Osteocyte (in vitro differentiated cells): ENCODE measurements at regions not wholly inside any gene's neighbourhood (a gene's known extent, or its start where the extent isn't known, plus 50 kb on each side); places are given as distances from the start of the nearest gene placed in this dataset.

Source experiments
- DNase-seq: peaks from one replicate; pipeline ENCODE4 v3.0.0; 2021; ENCODE audit warnings: mixed read lengths; ENCODE audit not compliant: unreplicated experiment; ENCODE audit errors: extremely low spot score
- H3K27ac Mint-ChIP-seq: one replicate; pipeline ENCODE4 v1.8.0; 2021; ENCODE audit warnings: mild to moderate bottlenecking, mixed read lengths; ENCODE audit not compliant: unreplicated experiment
- H3K27me3 Mint-ChIP-seq: one replicate; pipeline ENCODE4 v1.8.0; 2021; ENCODE audit warnings: mixed read lengths; ENCODE audit not compliant: unreplicated experiment
- H3K36me3 Mint-ChIP-seq: one replicate; pipeline ENCODE4 v1.8.0; 2021; ENCODE audit warnings: mixed read lengths; ENCODE audit not compliant: unreplicated experiment
- H3K4me1 Mint-ChIP-seq: one replicate; pipeline ENCODE4 v1.8.0; 2021; ENCODE audit warnings: mixed read lengths; ENCODE audit not compliant: unreplicated experiment
- H3K4me3 Mint-ChIP-seq: one replicate; pipeline ENCODE4 v1.8.0; 2021; ENCODE audit warnings: mild to moderate bottlenecking, moderate library complexity, mixed read lengths; ENCODE audit not compliant: unreplicated experiment
- H3K9me3 Mint-ChIP-seq: one replicate; pipeline ENCODE4 v1.8.0; 2021; ENCODE audit warnings: mixed read lengths; ENCODE audit not compliant: unreplicated experiment
- TF ChIP-seq, protein P1 (sequence below): fragments of 200-600 bp; sonication (generic); IDR thresholded peaks from 2 replicates; pipeline ENCODE4 v1.5.0; 2021; ENCODE audit warnings: antibody characterized with exemption, mild to moderate bottlenecking, moderate library complexity

DNA sequence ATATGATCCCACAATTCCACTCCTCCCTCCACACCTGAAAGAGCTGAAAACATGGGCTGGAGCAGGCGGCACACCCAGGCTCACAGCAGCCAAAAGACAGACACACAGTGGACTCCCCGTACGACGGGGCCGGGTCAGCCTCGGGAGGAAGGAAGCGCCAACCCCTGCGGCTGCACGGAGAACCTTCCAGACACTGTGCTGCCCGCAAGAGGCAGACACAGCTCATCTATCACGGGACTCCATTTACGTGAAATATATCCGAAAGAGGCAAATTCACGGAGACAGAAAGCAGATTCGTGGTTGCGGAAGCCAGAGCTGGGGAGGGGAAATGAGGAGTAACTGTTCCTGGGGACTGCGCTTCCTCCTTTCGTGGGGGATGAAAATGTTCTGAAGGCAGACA, 165.0 kb downstream of the BRD1 start:
- H3K36me3 Mint-ChIP-seq, result no peaks in the 10 kb centered on the region
- TF ChIP-seq, protein P1, sequence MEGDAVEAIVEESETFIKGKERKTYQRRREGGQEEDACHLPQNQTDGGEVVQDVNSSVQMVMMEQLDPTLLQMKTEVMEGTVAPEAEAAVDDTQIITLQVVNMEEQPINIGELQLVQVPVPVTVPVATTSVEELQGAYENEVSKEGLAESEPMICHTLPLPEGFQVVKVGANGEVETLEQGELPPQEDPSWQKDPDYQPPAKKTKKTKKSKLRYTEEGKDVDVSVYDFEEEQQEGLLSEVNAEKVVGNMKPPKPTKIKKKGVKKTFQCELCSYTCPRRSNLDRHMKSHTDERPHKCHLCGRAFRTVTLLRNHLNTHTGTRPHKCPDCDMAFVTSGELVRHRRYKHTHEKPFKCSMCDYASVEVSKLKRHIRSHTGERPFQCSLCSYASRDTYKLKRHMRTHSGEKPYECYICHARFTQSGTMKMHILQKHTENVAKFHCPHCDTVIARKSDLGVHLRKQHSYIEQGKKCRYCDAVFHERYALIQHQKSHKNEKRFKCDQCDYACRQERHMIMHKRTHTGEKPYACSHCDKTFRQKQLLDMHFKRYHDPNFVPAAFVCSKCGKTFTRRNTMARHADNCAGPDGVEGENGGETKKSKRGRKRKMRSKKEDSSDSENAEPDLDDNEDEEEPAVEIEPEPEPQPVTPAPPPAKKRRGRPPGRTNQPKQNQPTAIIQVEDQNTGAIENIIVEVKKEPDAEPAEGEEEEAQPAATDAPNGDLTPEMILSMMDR, result no peak
- H3K4me3 Mint-ChIP-seq, result no peak overlapping the region
- no peak overlapping the region for H3K27ac Mint-ChIP-seq
- H3K9me3 Mint-ChIP-seq, result no peaks in the 10 kb centered on the region
- no peak for DNase-seq
- H3K27me3 Mint-ChIP-seq, result peaks cover 3% of the 10 kb centered on the region
- peaks cover 2% of the 10 kb centered on the region for H3K4me1 Mint-ChIP-seq

DNA sequence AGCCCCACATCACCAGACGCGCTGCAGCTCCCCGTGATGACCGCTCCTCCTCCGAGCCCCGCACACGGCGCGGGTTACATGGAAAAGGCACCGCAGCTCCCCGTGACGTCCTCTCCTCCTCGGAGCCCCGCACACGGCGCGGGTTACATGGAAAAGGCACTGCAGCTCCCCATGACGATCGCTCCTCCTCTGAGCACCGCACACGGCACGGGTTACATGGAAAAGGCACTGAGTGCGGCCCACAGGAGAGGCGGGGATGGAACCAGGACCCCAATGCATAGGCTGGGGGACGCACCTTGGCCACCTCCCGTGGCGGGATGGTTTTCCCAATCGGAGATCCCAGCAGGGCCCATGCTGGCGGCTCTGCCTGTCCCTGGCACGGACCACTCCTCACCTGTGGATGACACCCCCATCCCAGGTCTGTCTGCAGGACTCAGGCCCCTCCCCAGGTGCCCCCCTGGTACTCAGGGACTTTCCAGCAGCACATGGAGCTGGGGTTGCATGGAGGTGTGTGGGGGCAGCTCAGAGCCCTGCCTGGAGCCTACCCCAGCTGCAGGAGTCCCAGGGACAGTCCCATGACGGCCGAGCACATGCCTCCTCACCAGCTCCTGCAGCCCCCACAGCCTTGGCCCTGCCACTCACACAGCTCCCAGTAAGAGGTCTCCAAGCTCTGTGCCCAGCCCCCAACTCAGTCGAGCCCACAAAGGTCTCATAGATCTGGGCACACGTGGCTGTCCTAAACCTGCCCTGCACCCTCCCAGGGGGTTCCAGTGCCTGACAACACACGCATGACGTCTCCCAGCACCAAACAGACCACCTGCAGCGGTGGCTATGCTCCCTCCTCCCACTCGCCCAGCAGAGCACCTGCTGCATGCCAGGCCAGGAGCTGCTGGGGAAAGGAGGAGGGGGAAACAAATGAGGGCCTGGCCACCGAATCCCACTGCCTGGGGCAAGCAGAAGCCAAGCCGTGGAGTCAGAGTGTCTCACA, 166.6 kb downstream of the BRD1 start:
- peaks cover 2% of the 10 kb centered on the region for H3K27me3 Mint-ChIP-seq
- DNase-seq, result no peak
- H3K9me3 Mint-ChIP-seq, result no peaks in the 10 kb centered on the region
- no peaks in the 10 kb centered on the region for H3K4me1 Mint-ChIP-seq
- no peak overlapping the region for H3K4me3 Mint-ChIP-seq
- no peak overlapping the region for H3K27ac Mint-ChIP-seq
- TF ChIP-seq, protein P1, result no peak
- H3K36me3 Mint-ChIP-seq, result no peaks in the 10 kb centered on the region

DNA sequence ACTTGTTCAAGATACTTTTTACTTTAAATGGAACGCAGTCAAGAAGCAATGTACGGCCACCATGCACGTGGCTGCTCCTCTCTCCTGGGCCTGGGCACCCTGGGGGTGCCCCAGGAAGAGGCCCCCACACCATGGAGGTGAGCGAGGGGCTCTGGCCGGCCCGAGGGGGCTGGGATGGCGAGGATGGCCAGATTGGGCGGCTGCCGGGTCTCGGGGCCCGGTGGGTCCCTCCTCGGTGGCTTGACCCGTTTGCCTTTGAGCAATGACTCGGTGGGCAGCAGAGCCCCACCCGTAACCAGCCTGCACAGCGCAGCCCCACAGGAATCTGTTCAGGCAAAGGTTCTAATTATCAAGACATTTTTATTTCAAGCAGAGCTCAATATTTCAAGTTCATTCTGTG, 167.4 kb downstream of the BRD1 start:
- Mint-ChIP-seq H3K4me1 (no peaks in the 10 kb centered on the region), H3K4me3 (no peak overlapping the region), H3K9me3 (no peaks in the 10 kb centered on the region), H3K27me3 (no peaks in the 10 kb centered on the region), H3K36me3 (no peaks in the 10 kb centered on the region), H3K27ac (no peak overlapping the region)
- DNase-seq, result no peak
- TF ChIP-seq, protein P1, result no peak

DNA sequence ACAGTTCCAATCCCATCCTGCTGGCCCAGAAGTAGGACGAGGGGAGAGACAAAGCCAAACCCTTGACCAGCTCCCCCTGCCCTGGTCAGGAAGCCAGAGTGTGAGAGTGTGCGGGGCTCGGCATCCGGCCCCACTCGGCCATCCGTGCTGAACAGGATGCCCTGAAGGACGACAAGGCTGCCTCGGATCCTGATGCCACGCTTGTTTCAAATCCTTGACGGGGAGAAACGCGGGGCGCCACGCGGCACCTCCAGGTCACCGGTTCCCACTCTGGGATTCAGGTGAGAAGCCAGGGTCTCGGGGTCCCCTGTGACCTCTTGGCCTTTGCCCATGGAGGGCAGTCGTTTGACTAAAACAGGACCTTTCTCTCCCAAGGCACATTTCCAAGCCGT, 167.8 kb downstream of the BRD1 start:
- H3K4me1 Mint-ChIP-seq, result no peaks in the 10 kb centered on the region
- no peak overlapping the region for H3K4me3 Mint-ChIP-seq
- H3K9me3 Mint-ChIP-seq, result no peaks in the 10 kb centered on the region
- TF ChIP-seq, protein P1, result no peak
- no peaks in the 10 kb centered on the region for H3K27me3 Mint-ChIP-seq
- no peak for DNase-seq
- no peaks in the 10 kb centered on the region for H3K36me3 Mint-ChIP-seq
- H3K27ac Mint-ChIP-seq, result no peak overlapping the region

DNA sequence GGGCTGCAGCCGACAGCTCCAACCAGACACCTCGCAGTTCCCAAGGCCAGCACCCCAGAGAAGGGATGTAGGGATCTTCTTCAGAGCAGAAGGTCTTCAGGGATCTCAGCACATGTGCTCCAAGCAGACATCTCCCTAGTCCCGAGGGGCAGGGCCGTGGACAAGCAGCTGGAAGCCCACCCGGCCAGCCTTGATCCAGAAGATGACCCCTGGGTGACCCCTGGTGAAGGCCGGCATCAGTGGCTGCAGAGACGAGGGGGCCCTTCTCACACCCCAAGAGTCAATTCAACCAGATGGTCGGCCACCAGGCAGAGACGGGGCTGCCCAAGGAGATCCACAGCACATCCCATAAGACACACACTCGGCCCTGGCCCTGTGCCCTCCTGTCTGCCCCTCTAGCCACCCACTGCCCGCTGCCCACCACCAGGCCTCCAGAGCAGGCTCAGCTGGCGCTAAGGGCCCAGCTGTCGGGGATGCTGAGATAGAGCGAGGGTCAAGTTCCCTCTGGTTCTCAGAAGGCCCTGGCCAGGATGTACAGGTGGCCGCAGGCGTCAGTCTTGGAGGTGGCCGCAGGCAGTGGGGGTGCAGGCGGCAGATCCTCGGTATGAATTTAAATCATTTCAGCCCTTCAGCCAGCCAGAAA, 168.3 kb downstream of the BRD1 start:
- H3K27me3 Mint-ChIP-seq, result no peaks in the 10 kb centered on the region
- no peak for DNase-seq
- no peaks in the 10 kb centered on the region for H3K4me1 Mint-ChIP-seq
- H3K9me3 Mint-ChIP-seq, result no peaks in the 10 kb centered on the region
- no peak overlapping the region for H3K4me3 Mint-ChIP-seq
- TF ChIP-seq, protein P1, result no peak
- no peaks in the 10 kb centered on the region for H3K36me3 Mint-ChIP-seq
- H3K27ac Mint-ChIP-seq, result no peak overlapping the region
